ENCODE measurements at regions not wholly inside any gene's neighbourhood (a gene's known extent, or its start where the extent isn't known, plus 50 kb on each side); places are given as distances from the start of the nearest gene placed in this dataset.

DNA sequence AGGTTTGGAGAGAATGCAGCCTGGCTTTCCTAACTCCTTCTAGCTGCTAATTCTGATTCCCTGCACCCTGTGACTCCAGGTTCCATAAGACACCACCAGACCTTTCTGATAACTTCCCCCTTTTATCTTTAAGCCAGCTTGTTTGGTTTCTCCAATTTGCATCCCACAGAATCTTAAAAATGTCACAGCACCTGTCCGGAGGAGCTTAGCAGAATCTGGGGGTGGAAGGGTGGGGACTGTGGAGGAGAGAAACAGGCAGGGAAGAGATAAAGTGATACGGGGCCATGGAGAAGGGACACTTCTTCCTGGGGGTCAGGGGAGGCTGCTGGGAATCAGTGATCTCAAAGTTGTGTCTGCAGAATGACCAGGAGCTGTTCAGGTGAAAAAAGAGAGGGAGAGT lies 59.4 kb downstream of the FOXL1 start:
- Histone ChIP-seq H3K27me3 (ENCODE audit: control insufficient read depth, insufficient read depth, low read length) (no peaks in the 10 kb centered on the region), H3K4me3 (ENCODE audit: low read depth, low read length) (no peak overlapping the region), H3K36me3 (ENCODE audit: control insufficient read depth, insufficient read depth, low read length) (no peaks in the 10 kb centered on the region)
- DNase-seq (ENCODE audit: low read depth) (no peak), FAIRE-seq (no peak)
- TF ChIP-seq, protein P1, sequence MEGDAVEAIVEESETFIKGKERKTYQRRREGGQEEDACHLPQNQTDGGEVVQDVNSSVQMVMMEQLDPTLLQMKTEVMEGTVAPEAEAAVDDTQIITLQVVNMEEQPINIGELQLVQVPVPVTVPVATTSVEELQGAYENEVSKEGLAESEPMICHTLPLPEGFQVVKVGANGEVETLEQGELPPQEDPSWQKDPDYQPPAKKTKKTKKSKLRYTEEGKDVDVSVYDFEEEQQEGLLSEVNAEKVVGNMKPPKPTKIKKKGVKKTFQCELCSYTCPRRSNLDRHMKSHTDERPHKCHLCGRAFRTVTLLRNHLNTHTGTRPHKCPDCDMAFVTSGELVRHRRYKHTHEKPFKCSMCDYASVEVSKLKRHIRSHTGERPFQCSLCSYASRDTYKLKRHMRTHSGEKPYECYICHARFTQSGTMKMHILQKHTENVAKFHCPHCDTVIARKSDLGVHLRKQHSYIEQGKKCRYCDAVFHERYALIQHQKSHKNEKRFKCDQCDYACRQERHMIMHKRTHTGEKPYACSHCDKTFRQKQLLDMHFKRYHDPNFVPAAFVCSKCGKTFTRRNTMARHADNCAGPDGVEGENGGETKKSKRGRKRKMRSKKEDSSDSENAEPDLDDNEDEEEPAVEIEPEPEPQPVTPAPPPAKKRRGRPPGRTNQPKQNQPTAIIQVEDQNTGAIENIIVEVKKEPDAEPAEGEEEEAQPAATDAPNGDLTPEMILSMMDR (IDR thresholded peaks at IDR 0.05; ENCODE audit: insufficient read depth, low read length, severe bottlenecking): no peak

DNA sequence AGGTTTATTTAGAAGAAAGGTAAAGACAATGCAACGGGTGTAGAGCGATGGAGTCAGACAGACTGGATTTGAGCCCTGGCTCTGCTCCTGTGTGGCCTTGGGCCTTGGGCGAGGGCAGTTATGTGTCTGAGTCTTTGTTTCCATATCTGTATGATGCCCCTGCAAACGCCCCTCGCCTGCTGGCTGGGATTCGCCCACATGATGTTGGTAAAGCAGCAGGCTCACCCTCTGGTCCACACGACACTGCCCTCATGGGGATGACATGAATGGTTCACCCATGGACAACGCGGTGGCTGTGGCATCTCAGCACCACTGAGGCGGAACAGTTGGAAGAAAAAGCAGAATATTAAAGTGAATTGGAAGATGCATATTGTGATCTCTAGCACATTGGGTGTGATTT lies 60.3 kb downstream of the FOXL1 start:
- FAIRE-seq (no peak), DNase-seq (ENCODE audit: low read depth) (no peak)
- Histone ChIP-seq H3K4me3 (ENCODE audit: low read depth, low read length) (no peak overlapping the region), H3K27me3 (ENCODE audit: control insufficient read depth, insufficient read depth, low read length) (no peaks in the 10 kb centered on the region), H3K36me3 (ENCODE audit: control insufficient read depth, insufficient read depth, low read length) (no peaks in the 10 kb centered on the region)
- TF ChIP-seq, protein P1 (IDR thresholded peaks at IDR 0.05; ENCODE audit: insufficient read depth, low read length, severe bottlenecking): no peak

DNA sequence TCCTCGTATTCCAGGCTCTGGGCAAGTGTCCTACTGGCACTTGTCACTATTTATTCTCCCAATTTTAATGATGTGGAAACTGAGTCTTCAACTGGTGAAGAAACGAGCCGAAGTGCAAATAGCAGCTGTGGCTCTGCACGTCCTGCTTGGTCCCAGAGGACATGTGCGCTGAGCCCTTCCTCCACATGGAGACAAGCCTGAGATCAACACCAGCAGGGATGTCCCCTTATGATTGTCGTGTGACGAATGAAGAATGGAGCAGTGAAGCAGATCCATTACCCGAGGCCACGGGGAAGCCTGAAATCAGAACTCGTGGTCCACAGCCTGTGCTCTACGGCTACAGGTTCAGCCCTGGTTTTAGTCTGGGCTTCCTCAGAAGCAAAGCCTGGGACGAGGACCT lies 61.0 kb downstream of the FOXL1 start:
- FAIRE-seq: no peak
- TF ChIP-seq, protein P1 (IDR thresholded peaks at IDR 0.05; ENCODE audit: insufficient read depth, low read length, severe bottlenecking): no peak
- Histone ChIP-seq H3K27me3 (ENCODE audit: control insufficient read depth, insufficient read depth, low read length) (no peaks in the 10 kb centered on the region), H3K4me3 (ENCODE audit: low read depth, low read length) (no peak overlapping the region), H3K36me3 (ENCODE audit: control insufficient read depth, insufficient read depth, low read length) (no peaks in the 10 kb centered on the region)
- DNase-seq (ENCODE audit: low read depth): no peak

DNA sequence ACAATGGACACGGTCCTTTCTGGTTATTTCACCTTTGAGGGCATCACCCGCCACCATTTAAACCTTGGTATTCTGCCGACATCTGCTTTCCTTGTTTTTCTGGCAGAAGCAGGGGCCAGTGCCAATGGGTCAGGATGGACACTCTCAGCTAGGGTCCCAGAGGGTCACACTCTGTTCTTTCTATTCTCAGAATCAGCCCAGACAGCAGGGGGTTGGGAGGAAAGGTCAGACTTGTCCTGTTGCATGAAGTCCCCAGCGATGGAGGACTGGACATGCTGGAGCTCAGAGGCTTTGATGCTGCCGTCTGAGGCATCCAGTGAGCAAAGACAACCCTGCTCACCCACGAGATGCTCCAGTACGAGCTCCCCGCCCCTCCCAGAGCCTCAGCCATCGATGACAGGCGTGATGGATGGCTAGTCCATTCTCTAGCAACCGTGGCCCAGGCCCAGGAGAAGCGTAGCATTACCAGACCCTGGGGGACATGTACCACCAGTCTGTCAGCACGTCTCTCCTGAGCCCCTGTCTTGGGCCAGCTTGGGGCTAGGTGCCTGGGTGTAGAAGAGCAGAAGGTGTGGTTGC lies 62.0 kb downstream of the FOXL1 start:
- TF ChIP-seq, protein P1 (IDR thresholded peaks at IDR 0.05; ENCODE audit: insufficient read depth, low read length, severe bottlenecking): no peak
- H3K36me3 ChIP-seq (ENCODE audit: control insufficient read depth, insufficient read depth, low read length): no peaks in the 10 kb centered on the region
- no peak for DNase-seq (ENCODE audit: low read depth)
- no peak overlapping the region for H3K4me3 ChIP-seq (ENCODE audit: low read depth, low read length)
- H3K27me3 ChIP-seq (ENCODE audit: control insufficient read depth, insufficient read depth, low read length): no peaks in the 10 kb centered on the region
- FAIRE-seq: peak; percentile 79

DNA sequence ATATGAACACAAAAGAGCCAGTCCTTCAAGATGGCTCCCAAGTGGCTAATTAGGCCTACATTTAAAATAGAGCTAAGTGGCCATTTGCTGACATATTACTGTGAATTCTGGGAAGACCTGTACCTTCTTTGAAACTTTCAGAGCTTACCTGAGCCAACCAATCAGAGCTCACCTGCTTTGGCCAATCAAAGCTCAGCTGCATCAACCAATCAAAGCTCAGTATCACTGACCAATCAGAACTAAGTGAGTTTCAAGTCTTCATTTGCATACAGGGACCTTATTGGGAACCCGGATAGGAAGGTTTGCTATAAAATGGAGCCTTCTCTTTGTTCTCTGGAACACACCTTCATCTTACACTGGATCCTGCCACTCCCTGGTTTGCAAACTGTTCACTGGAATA lies 63.7 kb downstream of the FOXL1 start:
- H3K36me3 ChIP-seq (ENCODE audit: control insufficient read depth, insufficient read depth, low read length): no peaks in the 10 kb centered on the region
- H3K4me3 ChIP-seq (ENCODE audit: low read depth, low read length): no peak overlapping the region
- no peaks in the 10 kb centered on the region for H3K27me3 ChIP-seq (ENCODE audit: control insufficient read depth, insufficient read depth, low read length)
- TF ChIP-seq, protein P1 (IDR thresholded peaks at IDR 0.05; ENCODE audit: insufficient read depth, low read length, severe bottlenecking): no peak
- DNase-seq (ENCODE audit: low read depth): no peak
- no peak for FAIRE-seq

DNA sequence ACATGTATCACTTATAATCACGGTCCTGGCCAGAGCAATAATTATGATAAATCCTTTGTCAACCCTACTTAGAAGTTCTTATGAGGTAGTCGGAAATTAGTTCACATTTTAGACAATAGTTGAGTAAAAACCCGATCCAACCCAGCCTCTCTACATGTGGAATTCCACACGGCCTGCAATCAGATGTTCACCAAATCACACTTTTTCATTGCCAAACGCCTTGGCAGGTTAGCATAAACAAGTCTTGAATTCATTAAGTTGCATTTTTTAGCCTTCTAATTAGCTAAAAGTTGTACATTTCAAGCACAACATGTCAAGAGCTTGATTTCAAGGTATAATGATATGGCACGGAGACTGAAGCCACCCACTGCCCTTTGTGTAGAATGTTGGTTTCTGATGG lies 65.3 kb downstream of the FOXL1 start:
- Histone ChIP-seq H3K36me3 (ENCODE audit: control insufficient read depth, insufficient read depth, low read length) (no peaks in the 10 kb centered on the region), H3K4me3 (ENCODE audit: low read depth, low read length) (no peak overlapping the region), H3K27me3 (ENCODE audit: control insufficient read depth, insufficient read depth, low read length) (no peaks in the 10 kb centered on the region)
- DNase-seq (ENCODE audit: low read depth) (no peak), FAIRE-seq (no peak)
- TF ChIP-seq, protein P1 (IDR thresholded peaks at IDR 0.05; ENCODE audit: insufficient read depth, low read length, severe bottlenecking): no peak

Data from bronchial epithelial cell (primary cell).